ENCODE measurements at regions not wholly inside any gene's neighbourhood (a gene's known extent, or its start where the extent isn't known, plus 50 kb on each side); places are given as distances from the start of the nearest gene placed in this dataset.
A peak's percentile ranks its signal among the peaks of the same experiment; 100 is the strongest.

DNA sequence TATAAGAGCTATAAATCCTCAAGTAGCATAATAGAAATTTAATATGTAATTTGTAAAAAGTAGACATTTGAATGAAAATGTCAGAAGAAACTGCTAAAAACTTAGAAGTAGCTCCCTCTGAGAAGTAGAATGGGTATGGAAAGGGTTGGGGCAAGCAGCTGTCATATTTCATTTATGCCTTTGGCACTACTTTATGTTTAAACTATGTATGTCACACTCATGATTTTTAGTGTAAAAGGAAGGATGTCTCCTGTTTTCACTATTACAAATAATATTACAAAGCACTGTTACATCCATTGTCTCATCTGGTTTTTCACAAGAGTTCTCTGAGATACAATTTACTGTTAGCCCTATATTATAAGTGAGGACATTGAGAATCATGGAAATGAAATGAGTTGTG lies 96.3 kb upstream of the ZNF462 start:
- no peaks in the 10 kb centered on the region for H3K36me3 ChIP-seq (ENCODE audit: control insufficient read depth, insufficient read depth, low read length)
- H3K27me3 ChIP-seq (ENCODE audit: control insufficient read depth, insufficient read depth, low read length) = no peaks in the 10 kb centered on the region
- TF ChIP-seq, protein P1, sequence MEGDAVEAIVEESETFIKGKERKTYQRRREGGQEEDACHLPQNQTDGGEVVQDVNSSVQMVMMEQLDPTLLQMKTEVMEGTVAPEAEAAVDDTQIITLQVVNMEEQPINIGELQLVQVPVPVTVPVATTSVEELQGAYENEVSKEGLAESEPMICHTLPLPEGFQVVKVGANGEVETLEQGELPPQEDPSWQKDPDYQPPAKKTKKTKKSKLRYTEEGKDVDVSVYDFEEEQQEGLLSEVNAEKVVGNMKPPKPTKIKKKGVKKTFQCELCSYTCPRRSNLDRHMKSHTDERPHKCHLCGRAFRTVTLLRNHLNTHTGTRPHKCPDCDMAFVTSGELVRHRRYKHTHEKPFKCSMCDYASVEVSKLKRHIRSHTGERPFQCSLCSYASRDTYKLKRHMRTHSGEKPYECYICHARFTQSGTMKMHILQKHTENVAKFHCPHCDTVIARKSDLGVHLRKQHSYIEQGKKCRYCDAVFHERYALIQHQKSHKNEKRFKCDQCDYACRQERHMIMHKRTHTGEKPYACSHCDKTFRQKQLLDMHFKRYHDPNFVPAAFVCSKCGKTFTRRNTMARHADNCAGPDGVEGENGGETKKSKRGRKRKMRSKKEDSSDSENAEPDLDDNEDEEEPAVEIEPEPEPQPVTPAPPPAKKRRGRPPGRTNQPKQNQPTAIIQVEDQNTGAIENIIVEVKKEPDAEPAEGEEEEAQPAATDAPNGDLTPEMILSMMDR (IDR thresholded peaks at IDR 0.05; ENCODE audit: insufficient read depth, low read length, severe bottlenecking) = no peak
- H3K4me3 ChIP-seq (ENCODE audit: low read depth, low read length) = no peak overlapping the region
- FAIRE-seq (no peak), DNase-seq (ENCODE audit: low read depth) (no peak)

DNA sequence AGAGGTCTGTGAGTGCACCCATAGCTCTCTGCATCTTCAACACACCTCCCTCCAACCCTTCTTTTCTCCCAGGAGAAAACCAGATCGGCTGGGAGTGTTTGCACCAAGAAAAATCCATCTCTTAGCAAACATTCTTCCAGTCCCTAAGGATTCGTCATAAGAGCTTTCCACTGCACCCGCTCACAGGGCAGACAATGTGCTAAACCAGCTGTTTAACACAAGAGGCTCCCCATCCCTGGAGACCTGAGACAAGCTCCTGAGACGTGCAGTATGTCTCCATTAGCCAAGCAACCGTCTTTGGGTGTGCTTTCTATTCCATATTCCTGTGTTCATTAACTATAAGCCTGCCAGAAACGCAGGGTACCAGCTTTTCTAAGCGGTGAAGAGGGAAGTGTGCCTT lies 93.6 kb upstream of the ZNF462 start:
- FAIRE-seq (no peak), DNase-seq (ENCODE audit: low read depth) (no peak)
- Histone ChIP-seq H3K27me3 (ENCODE audit: control insufficient read depth, insufficient read depth, low read length) (no peaks in the 10 kb centered on the region), H3K4me3 (ENCODE audit: low read depth, low read length) (no peak overlapping the region), H3K36me3 (ENCODE audit: control insufficient read depth, insufficient read depth, low read length) (no peaks in the 10 kb centered on the region)
- TF ChIP-seq, protein P1 (IDR thresholded peaks at IDR 0.05; ENCODE audit: insufficient read depth, low read length, severe bottlenecking) = no peak

DNA sequence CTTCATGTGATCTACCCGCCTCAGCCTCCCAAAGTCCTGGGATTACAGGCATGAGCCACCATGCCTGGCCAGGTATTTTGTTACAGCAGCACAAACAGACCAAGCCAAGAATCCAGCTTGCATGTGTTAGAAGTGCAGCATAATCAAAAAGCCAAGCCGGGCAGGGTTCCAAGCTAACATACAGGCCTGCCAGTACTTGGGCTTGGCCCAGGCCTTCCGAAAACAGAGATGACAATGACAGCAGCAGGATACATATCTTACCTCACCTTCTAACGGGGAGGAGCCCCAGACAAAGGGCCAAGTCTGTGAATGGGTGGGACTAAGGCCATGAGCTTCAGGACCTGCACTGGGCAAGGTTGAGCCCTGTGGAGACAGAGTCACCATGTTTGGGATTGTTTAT lies 91.4 kb upstream of the ZNF462 start:
- DNase-seq (ENCODE audit: low read depth) (no peak), FAIRE-seq (no peak)
- Histone ChIP-seq H3K27me3 (ENCODE audit: control insufficient read depth, insufficient read depth, low read length) (no peaks in the 10 kb centered on the region), H3K36me3 (ENCODE audit: control insufficient read depth, insufficient read depth, low read length) (no peaks in the 10 kb centered on the region), H3K4me3 (ENCODE audit: low read depth, low read length) (no peak overlapping the region)
- TF ChIP-seq, protein P1 (IDR thresholded peaks at IDR 0.05; ENCODE audit: insufficient read depth, low read length, severe bottlenecking) = no peak

DNA sequence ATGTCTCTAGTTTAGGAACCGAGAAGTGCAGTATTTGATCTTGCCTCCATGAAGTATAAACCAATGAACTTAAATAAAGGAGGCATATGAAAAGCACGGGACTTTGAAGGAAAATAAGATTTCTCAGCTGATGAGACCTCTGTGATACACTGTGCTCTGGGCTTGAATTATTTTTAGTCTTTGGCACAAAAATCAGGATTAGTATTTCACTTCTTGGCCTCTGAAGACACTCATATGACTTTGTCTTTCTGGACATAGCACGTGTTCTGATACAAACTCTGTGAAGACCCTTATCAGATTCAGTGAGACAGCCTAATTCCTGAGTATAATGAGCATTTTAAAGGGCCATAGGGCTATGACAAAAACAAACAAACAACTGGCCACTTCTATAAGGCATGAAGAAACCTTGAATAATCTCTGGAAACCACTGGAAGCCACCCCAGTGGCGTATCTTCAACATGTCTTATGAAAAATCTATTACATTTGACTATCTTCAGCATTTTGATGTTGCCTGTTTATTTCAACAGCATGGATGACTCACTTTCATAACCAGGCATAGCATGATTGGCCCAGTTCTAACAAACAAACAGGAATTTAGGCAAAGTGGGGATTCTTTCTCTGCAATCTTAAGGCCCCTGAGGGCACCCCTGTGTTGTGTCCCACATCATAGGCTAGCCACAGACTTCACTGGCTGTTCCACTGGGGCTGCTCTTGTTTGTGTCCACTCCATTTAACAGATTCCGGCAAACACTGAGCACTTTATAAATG lies 90.3 kb upstream of the ZNF462 start:
- Histone ChIP-seq H3K27me3 (ENCODE audit: control insufficient read depth, insufficient read depth, low read length) (no peaks in the 10 kb centered on the region), H3K36me3 (ENCODE audit: control insufficient read depth, insufficient read depth, low read length) (no peaks in the 10 kb centered on the region), H3K4me3 (ENCODE audit: low read depth, low read length) (no peak overlapping the region)
- FAIRE-seq = peak; percentile 73
- TF ChIP-seq, protein P1 (IDR thresholded peaks at IDR 0.05; ENCODE audit: insufficient read depth, low read length, severe bottlenecking) = no peak
- peak; percentile 76 for DNase-seq (ENCODE audit: low read depth)

DNA sequence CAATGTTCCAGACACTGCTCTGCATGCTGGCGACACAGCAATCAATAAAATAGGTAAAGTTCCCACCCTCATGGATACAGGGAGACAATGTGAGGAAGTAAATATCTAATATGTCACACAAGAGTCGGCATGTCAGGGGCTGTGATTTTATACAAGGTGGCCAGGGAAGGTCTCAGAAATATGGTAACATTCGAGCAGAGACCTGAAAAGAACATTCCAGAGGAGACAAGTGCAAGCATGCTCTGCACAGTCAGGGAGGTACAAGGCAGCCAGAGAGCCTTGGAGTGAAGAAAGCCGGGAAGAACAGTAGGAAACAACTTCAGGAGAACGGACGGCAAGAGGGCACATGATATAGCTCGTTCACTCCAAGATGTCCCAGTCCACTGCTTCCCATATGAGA lies 89.2 kb upstream of the ZNF462 start:
- no peak for FAIRE-seq
- H3K36me3 ChIP-seq (ENCODE audit: control insufficient read depth, insufficient read depth, low read length) = no peaks in the 10 kb centered on the region
- TF ChIP-seq, protein P1 (IDR thresholded peaks at IDR 0.05; ENCODE audit: insufficient read depth, low read length, severe bottlenecking) = no peak
- H3K4me3 ChIP-seq (ENCODE audit: low read depth, low read length) = no peak overlapping the region
- DNase-seq (ENCODE audit: low read depth) = peak; percentile 89
- no peaks in the 10 kb centered on the region for H3K27me3 ChIP-seq (ENCODE audit: control insufficient read depth, insufficient read depth, low read length)

DNA sequence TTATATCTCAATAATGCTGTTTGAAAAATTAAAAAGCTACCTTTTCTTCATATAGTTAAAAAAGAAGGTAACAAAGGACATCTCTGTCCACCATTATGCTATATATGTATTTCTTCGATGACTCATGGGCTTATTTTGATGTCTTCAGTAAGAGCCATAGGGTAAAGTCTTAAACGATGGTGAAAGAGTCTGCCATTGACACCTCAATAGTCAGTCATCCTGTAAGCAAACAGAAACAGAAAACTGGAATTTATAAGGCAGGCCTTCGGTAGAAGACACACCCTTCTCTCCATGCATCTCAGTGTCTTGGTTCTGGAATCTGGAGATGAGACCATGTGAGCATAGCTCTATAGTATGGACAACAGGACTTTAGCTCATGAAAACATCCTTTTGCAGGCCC lies 87.0 kb upstream of the ZNF462 start:
- FAIRE-seq (no peak), DNase-seq (ENCODE audit: low read depth) (peak; percentile 92)
- Histone ChIP-seq H3K4me3 (ENCODE audit: low read depth, low read length) (no peak overlapping the region), H3K36me3 (ENCODE audit: control insufficient read depth, insufficient read depth, low read length) (no peaks in the 10 kb centered on the region), H3K27me3 (ENCODE audit: control insufficient read depth, insufficient read depth, low read length) (no peaks in the 10 kb centered on the region)
- TF ChIP-seq, protein P1 (IDR thresholded peaks at IDR 0.05; ENCODE audit: insufficient read depth, low read length, severe bottlenecking) = no peak
